Gastroesophageal sphincter (tissue), 3 donors: ENCODE measurements at regions not wholly inside any gene's neighbourhood (a gene's known extent, or its start where the extent isn't known, plus 50 kb on each side); places are given as distances from the start of the nearest gene placed in this dataset.

ENCODE experiments used
- POLR2A ChIP-seq, 2 donors: fragments of 450-650 bp; IDR thresholded peaks; one replicate each; pipeline ENCODE4 v1.6.1; 2017; ENCODE audit warnings: antibody characterized with exemption in 2 of 2, mild to moderate bottlenecking in 2 of 2, moderate library complexity in 1 of 2
- POLR2AphosphoS5 ChIP-seq: sonication (generic); formaldehyde crosslinking; IDR thresholded peaks from one replicate; pipeline ENCODE4 v1.6.1; 2017; ENCODE audit warnings: antibody characterized with exemption
- TF ChIP-seq, protein P1 (sequence below), 4 experiments: fragments of 200-600 bp in 2 of 4; fragments of 450-650 bp in 2 of 4; sonication (generic) in 1 of 4; IDR thresholded peaks; one replicate each; pipeline ENCODE4 v1.5.1; 2017 to 2019; ENCODE audit warnings: antibody characterized with exemption in 4 of 4, mild to moderate bottlenecking in 2 of 4, moderate library complexity in 2 of 4

DNA sequence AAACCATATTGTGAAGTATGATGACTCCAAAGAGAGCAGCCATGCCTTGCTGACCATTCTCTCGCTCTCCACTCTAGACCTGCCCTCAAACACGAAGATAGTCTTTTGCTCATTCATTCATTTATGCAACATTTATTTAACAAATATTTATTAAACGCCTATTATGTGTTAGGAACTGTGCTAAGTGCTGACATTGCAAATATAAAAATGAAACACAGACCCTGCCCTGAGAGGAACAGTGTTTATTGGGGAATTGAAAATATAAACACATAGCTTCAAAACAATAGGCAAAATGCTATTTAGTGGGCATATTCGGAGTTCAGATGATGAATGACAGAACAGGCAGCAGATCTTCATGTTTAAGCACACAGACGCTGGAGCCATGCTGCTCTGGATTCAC is 213.6 kb downstream of the NUF2 start:
- TF ChIP-seq, protein P1, sequence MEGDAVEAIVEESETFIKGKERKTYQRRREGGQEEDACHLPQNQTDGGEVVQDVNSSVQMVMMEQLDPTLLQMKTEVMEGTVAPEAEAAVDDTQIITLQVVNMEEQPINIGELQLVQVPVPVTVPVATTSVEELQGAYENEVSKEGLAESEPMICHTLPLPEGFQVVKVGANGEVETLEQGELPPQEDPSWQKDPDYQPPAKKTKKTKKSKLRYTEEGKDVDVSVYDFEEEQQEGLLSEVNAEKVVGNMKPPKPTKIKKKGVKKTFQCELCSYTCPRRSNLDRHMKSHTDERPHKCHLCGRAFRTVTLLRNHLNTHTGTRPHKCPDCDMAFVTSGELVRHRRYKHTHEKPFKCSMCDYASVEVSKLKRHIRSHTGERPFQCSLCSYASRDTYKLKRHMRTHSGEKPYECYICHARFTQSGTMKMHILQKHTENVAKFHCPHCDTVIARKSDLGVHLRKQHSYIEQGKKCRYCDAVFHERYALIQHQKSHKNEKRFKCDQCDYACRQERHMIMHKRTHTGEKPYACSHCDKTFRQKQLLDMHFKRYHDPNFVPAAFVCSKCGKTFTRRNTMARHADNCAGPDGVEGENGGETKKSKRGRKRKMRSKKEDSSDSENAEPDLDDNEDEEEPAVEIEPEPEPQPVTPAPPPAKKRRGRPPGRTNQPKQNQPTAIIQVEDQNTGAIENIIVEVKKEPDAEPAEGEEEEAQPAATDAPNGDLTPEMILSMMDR (IDR thresholded peaks at IDR 0.05): no peak
- TF ChIP-seq POLR2A (IDR thresholded peaks at IDR 0.05) (no peak), POLR2AphosphoS5 (no peak)
